ENCODE measurements at regions not wholly inside any gene's neighbourhood (a gene's known extent, or its start where the extent isn't known, plus 50 kb on each side); places are given as distances from the start of the nearest gene placed in this dataset.

DNA sequence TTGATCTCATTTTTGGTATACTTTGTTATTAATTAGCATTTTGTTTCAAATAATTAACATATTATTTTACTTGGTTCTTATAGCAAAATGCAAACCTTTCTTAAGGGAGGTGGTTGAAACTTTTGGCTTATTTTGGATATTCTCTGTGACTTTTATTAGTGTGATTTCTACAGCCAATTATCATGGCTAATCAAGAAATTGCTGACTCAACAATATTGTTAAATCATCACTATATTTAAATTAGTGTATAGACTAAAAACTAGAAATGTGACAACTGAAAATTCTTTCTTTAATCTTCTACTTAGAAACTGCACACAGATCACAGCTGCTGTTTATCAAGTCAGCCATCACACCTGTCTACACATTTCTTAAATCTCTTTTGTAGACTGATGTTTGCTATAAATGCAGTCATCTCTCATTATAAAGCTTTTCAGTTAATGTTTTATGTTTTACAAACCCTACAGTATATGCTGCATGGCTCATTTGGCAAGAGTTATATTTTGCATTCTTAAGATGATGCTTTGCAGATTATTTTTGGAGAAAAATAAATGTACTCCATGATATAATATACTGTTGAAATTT, 389.8 kb upstream of the PCDH10 start:
- no peaks in the 10 kb centered on the region for H3K36me3 ChIP-seq (ENCODE audit: control insufficient read depth in 4 of 4, insufficient read depth in 3 of 4, low read depth in 1 of 4, low read length in 3 of 4)
- H3K4me3 ChIP-seq (ENCODE audit: low read depth in 1 of 3, low read length in 3 of 3), result no peak overlapping the region
- no peaks in the 10 kb centered on the region for H3K9me3 ChIP-seq (ENCODE audit: control insufficient read depth in 4 of 4, low read length in 3 of 4)
- no peaks in the 10 kb centered on the region for H3K4me1 ChIP-seq (ENCODE audit: control insufficient read depth in 4 of 4, insufficient read depth in 4 of 4, low read length in 3 of 4)
- no peaks in the 10 kb centered on the region for H3K27me3 ChIP-seq (ENCODE audit: control insufficient read depth in 4 of 4, insufficient read depth in 4 of 4, low read length in 3 of 4)
- no peak for DNase-seq (ENCODE audit: low spot score)
- H3K9ac ChIP-seq (ENCODE audit: low read depth in 1 of 2, low read length in 2 of 2), result no peak overlapping the region
- TF ChIP-seq, protein P1, sequence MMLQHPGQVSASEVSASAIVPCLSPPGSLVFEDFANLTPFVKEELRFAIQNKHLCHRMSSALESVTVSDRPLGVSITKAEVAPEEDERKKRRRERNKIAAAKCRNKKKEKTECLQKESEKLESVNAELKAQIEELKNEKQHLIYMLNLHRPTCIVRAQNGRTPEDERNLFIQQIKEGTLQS (IDR thresholded peaks at IDR 0.05), result no peak
- TF ChIP-seq FOXA2 (IDR thresholded peaks at IDR 0.05) (no peak), HNF4A (conservative IDR thresholded peaks at IDR 0.05) (no peak), NR2F2 (IDR thresholded peaks at IDR 0.05) (no peak), GABPA (IDR thresholded peaks at IDR 0.05 in 1 of 2, conservative IDR thresholded peaks at IDR 0.05 in 1 of 2) (no peak), SP1 (IDR thresholded peaks at IDR 0.05) (no peak), FOXA1 (IDR thresholded peaks at IDR 0.05) (no peak)
- TF ChIP-seq, protein P2, sequence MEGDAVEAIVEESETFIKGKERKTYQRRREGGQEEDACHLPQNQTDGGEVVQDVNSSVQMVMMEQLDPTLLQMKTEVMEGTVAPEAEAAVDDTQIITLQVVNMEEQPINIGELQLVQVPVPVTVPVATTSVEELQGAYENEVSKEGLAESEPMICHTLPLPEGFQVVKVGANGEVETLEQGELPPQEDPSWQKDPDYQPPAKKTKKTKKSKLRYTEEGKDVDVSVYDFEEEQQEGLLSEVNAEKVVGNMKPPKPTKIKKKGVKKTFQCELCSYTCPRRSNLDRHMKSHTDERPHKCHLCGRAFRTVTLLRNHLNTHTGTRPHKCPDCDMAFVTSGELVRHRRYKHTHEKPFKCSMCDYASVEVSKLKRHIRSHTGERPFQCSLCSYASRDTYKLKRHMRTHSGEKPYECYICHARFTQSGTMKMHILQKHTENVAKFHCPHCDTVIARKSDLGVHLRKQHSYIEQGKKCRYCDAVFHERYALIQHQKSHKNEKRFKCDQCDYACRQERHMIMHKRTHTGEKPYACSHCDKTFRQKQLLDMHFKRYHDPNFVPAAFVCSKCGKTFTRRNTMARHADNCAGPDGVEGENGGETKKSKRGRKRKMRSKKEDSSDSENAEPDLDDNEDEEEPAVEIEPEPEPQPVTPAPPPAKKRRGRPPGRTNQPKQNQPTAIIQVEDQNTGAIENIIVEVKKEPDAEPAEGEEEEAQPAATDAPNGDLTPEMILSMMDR (IDR thresholded peaks at IDR 0.05; ENCODE audit: low read depth, low read length, missing input control), result no peak
- TF ChIP-seq, protein P3, sequence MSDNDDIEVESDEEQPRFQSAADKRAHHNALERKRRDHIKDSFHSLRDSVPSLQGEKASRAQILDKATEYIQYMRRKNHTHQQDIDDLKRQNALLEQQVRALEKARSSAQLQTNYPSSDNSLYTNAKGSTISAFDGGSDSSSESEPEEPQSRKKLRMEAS (IDR thresholded peaks at IDR 0.05), result no peak
- no peak overlapping the region for H3K27ac ChIP-seq (ENCODE audit: low read depth in 1 of 2, low read length in 2 of 2)

GRCh38 chr4:132763465-132763864, 385.6 kb upstream of the PCDH10 start:
- no peak overlapping the region for H3K9ac ChIP-seq (ENCODE audit: low read depth in 1 of 2, low read length in 2 of 2)
- H3K27ac ChIP-seq (ENCODE audit: low read depth in 1 of 2, low read length in 2 of 2), result no peak overlapping the region
- no peaks in the 10 kb centered on the region for H3K4me1 ChIP-seq (ENCODE audit: control insufficient read depth in 4 of 4, insufficient read depth in 4 of 4, low read length in 3 of 4)
- no peaks in the 10 kb centered on the region for H3K27me3 ChIP-seq (ENCODE audit: control insufficient read depth in 4 of 4, insufficient read depth in 4 of 4, low read length in 3 of 4)
- H3K36me3 ChIP-seq (ENCODE audit: control insufficient read depth in 4 of 4, insufficient read depth in 3 of 4, low read depth in 1 of 4, low read length in 3 of 4), result no peaks in the 10 kb centered on the region
- DNase-seq (ENCODE audit: low spot score), result no peak
- no peak overlapping the region for H3K4me3 ChIP-seq (ENCODE audit: low read depth in 1 of 3, low read length in 3 of 3)
- TF ChIP-seq, protein P3 (IDR thresholded peaks at IDR 0.05), result no peak
- H3K9me3 ChIP-seq (ENCODE audit: control insufficient read depth in 4 of 4, low read length in 3 of 4), result no peaks in the 10 kb centered on the region
- 59% methylated on average over 2 of the region's 2 CpGs for WGBS

GRCh38 chr4:132767901-132768300, 381.2 kb upstream of the PCDH10 start:
- no peaks in the 10 kb centered on the region for H3K9me3 ChIP-seq (ENCODE audit: control insufficient read depth in 4 of 4, low read length in 3 of 4)
- H3K36me3 ChIP-seq (ENCODE audit: control insufficient read depth in 4 of 4, insufficient read depth in 3 of 4, low read depth in 1 of 4, low read length in 3 of 4), result no peaks in the 10 kb centered on the region
- H3K27ac ChIP-seq (ENCODE audit: low read depth in 1 of 2, low read length in 2 of 2), result no peak overlapping the region
- WGBS, result 63% methylated on average over 1 of the region's 1 CpG
- DNase-seq (ENCODE audit: low spot score), result no peak
- H3K9ac ChIP-seq (ENCODE audit: low read depth in 1 of 2, low read length in 2 of 2), result no peak overlapping the region
- no peak overlapping the region for H3K4me3 ChIP-seq (ENCODE audit: low read depth in 1 of 3, low read length in 3 of 3)
- no peaks in the 10 kb centered on the region for H3K4me1 ChIP-seq (ENCODE audit: control insufficient read depth in 4 of 4, insufficient read depth in 4 of 4, low read length in 3 of 4)
- H3K27me3 ChIP-seq (ENCODE audit: control insufficient read depth in 4 of 4, insufficient read depth in 4 of 4, low read length in 3 of 4), result no peaks in the 10 kb centered on the region
- TF ChIP-seq RXRA (IDR thresholded peaks at IDR 0.05), result no peak
- no peak for TF ChIP-seq GABPA (IDR thresholded peaks at IDR 0.05 in 1 of 2, conservative IDR thresholded peaks at IDR 0.05 in 1 of 2)
- TF ChIP-seq HNF4G (IDR thresholded peaks at IDR 0.05), result no peak

- H3K27ac ChIP-seq (ENCODE audit: low read depth in 1 of 2, low read length in 2 of 2), result no peak overlapping the region
- H3K9ac ChIP-seq (ENCODE audit: low read depth in 1 of 2, low read length in 2 of 2), result no peak overlapping the region
- no peak overlapping the region for H3K4me3 ChIP-seq (ENCODE audit: low read depth in 1 of 3, low read length in 3 of 3)
- 37% methylated on average over 2 of the region's 2 CpGs for WGBS
- H3K9me3 ChIP-seq (ENCODE audit: control insufficient read depth in 4 of 4, low read length in 3 of 4), result no peaks in the 10 kb centered on the region
- no peaks in the 10 kb centered on the region for H3K4me1 ChIP-seq (ENCODE audit: control insufficient read depth in 4 of 4, insufficient read depth in 4 of 4, low read length in 3 of 4)
- H3K27me3 ChIP-seq (ENCODE audit: control insufficient read depth in 4 of 4, insufficient read depth in 4 of 4, low read length in 3 of 4), result no peaks in the 10 kb centered on the region
- no peak for DNase-seq (ENCODE audit: low spot score)
- H3K36me3 ChIP-seq (ENCODE audit: control insufficient read depth in 4 of 4, insufficient read depth in 3 of 4, low read depth in 1 of 4, low read length in 3 of 4), result no peaks in the 10 kb centered on the region
- no peak for TF ChIP-seq FOXA1 (IDR thresholded peaks at IDR 0.05)
- no peak for TF ChIP-seq JUND (IDR thresholded peaks at IDR 0.05)
- no peak for TF ChIP-seq SP1 (IDR thresholded peaks at IDR 0.05)
- TF ChIP-seq GABPA (IDR thresholded peaks at IDR 0.05 in 1 of 2, conservative IDR thresholded peaks at IDR 0.05 in 1 of 2), result no peak
- TF ChIP-seq YY1 (IDR thresholded peaks at IDR 0.05), result no peak
- TF ChIP-seq RXRA (IDR thresholded peaks at IDR 0.05), result no peak
- no peak for TF ChIP-seq EGR1 (IDR thresholded peaks at IDR 0.05; ENCODE audit: low read depth in 2 of 2)
- no peak for TF ChIP-seq ZBTB33 (IDR thresholded peaks at IDR 0.05)
- TF ChIP-seq HNF4G (IDR thresholded peaks at IDR 0.05), result no peak
- no peak for TF ChIP-seq RAD21 (IDR thresholded peaks at IDR 0.05)
Observed at GRCh38 chr4:132770776-132771175, 378.3 kb upstream of the PCDH10 start.

All from liver (tissue), 8 donors.